ENCODE measurements at regions not wholly inside any gene's neighbourhood (a gene's known extent, or its start where the extent isn't known, plus 50 kb on each side); places are given as distances from the start of the nearest gene placed in this dataset.

GRCh38 chr5:131019111-131019510 lies 145.9 kb downstream of the HINT1 start:
- TF ChIP-seq SP1 (IDR thresholded peaks at IDR 0.05; ENCODE audit: low read depth, low read length): no peak
- no peak for TF ChIP-seq CTCF (IDR thresholded peaks at IDR 0.05; ENCODE audit: control extremely low read depth in 1 of 3, insufficient read depth in 1 of 3, low read depth in 1 of 3, low read length in 3 of 3)
- no peak for TF ChIP-seq EP300 (IDR thresholded peaks at IDR 0.05; ENCODE audit: borderline replicate concordance in 1 of 2, low read depth in 2 of 2, low read length in 2 of 2)
- no peak for TF ChIP-seq BRCA1 (IDR thresholded peaks at IDR 0.05; ENCODE audit: low read depth, low read length)
- no peak for TF ChIP-seq EGR1 (IDR thresholded peaks at IDR 0.05; ENCODE audit: borderline replicate concordance, low read depth, low read length)
- no peak for TF ChIP-seq CREB1 (IDR thresholded peaks at IDR 0.05)
- TF ChIP-seq MAFK (IDR thresholded peaks at IDR 0.05; ENCODE audit: low read depth, low read length): no peak
- no peak for TF ChIP-seq CHD1 (IDR thresholded peaks at IDR 0.05; ENCODE audit: low read depth, low read length)

Measured in H1 (cell line).